Smooth muscle cell (in vitro differentiated cells): ENCODE measurements at regions not wholly inside any gene's neighbourhood (a gene's known extent, or its start where the extent isn't known, plus 50 kb on each side); places are given as distances from the start of the nearest gene placed in this dataset.

Experiments
- DNase-seq: peaks from one replicate; lab custom pipeline; 2025; ENCODE audit not compliant: unreplicated experiment; lab: John Stamatoyannopoulos, UW
- H2AFZ ChIP-seq: fragments of 200-600 bp; sonication (generic); 2 replicates; pipeline ENCODE4 v1.6.0; 2016; ENCODE audit warnings: antibody characterized with exemption, low read depth, mild to moderate bottlenecking
- H3F3A ChIP-seq: fragments of 200-600 bp; sonication (generic); 2 replicates; pipeline ENCODE4 v1.6.0; 2017; ENCODE audit warnings: antibody characterized with exemption, low read depth
- H3K27ac ChIP-seq: fragments of 200-600 bp; sonication (generic); 2 replicates; pipeline ENCODE4 v1.5.1; 2016; ENCODE audit warnings: low read depth, mild to moderate bottlenecking
- H3K27me3 ChIP-seq: fragments of 200-600 bp; sonication (generic); 2 replicates; pipeline ENCODE4 v1.6.1; 2016; ENCODE audit warnings: low read depth, mild to moderate bottlenecking
- H3K36me3 ChIP-seq: fragments of 200-600 bp; sonication (generic); 2 replicates; pipeline ENCODE4 v1.5.1; 2016; ENCODE audit warnings: low read depth
- H3K4me1 ChIP-seq: fragments of 200-600 bp; sonication (generic); 2 replicates; pipeline ENCODE4 v1.5.1; 2016; ENCODE audit warnings: low read depth
- H3K4me2 ChIP-seq: fragments of 200-600 bp; sonication (generic); 2 replicates; pipeline ENCODE4 v1.6.0; 2016; ENCODE audit warnings: mild to moderate bottlenecking
- H3K4me3 ChIP-seq: fragments of 200-600 bp; sonication (generic); 2 replicates; pipeline ENCODE4 v1.5.1; 2016; ENCODE audit warnings: mild to moderate bottlenecking
- H3K79me2 ChIP-seq: fragments of 200-600 bp; sonication (generic); 2 replicates; pipeline ENCODE4 v1.6.0; 2016; ENCODE audit warnings: low read depth, mild to moderate bottlenecking
- H3K9ac ChIP-seq: fragments of 200-600 bp; sonication (generic); 2 replicates; pipeline ENCODE4 v1.6.0; 2016; ENCODE audit warnings: low read depth
- H3K9me3 ChIP-seq: fragments of 200-600 bp; sonication (generic); replicated peaks from 2 replicates; pipeline ENCODE4 v1.5.1; 2016; ENCODE audit warnings: low read depth
- H4K20me1 ChIP-seq: fragments of 200-600 bp; sonication (generic); 2 replicates; pipeline ENCODE4 v1.6.0; 2016; ENCODE audit warnings: low read depth
- CTCF ChIP-seq: fragments of 200-600 bp; sonication (generic); IDR thresholded peaks from 2 replicates; pipeline ENCODE4 v1.5.1; 2017; ENCODE audit warnings: borderline replicate concordance, mild to moderate bottlenecking, antibody characterized with exemption; ENCODE audit not compliant: insufficient read depth, poor library complexity, severe bottlenecking
- whole genome bisulfite sequencing: methylation state at CpG from one replicate; pipeline ENCODE4 v1.1.7; 2016; ENCODE audit warnings: low lambda C conversion rate; 5-methylcytosine and 5-hydroxymethylcytosine counted together

- Histone ChIP-seq H3K9me3 (no peaks in the 10 kb centered on the region), H3K4me3 (no peak overlapping the region), H3K4me1 (peaks cover 24% of the 10 kb centered on the region), H3K9ac (no peak overlapping the region), H3F3A (no peaks in the 10 kb centered on the region), H3K27me3 (peaks cover 64% of the 10 kb centered on the region), H3K36me3 (no peaks in the 10 kb centered on the region), H3K27ac (no peak overlapping the region), H2AFZ (no peak overlapping the region), H3K4me2 (no peak overlapping the region), H4K20me1 (no peaks in the 10 kb centered on the region), H3K79me2 (no peaks in the 10 kb centered on the region)
- 84% methylated on average over 14 of the region's 14 CpGs for WGBS
- no peak for TF ChIP-seq CTCF
- no peak for DNase-seq
These were observed 136.7 kb upstream of the TMTC4 start for GRCh38 chr13:100811024-100811865.

GRCh38 chr13:100810481-100810880, 135.9 kb upstream of the TMTC4 start:
- no peaks in the 10 kb centered on the region for H3K9me3 ChIP-seq
- 89% methylated on average over 3 of the region's 3 CpGs for WGBS
- no peak overlapping the region for H2AFZ ChIP-seq

GRCh38 chr13:100809856-100810255, 135.3 kb upstream of the TMTC4 start:
- no peak for DNase-seq
- Histone ChIP-seq H3K9me3 (no peaks in the 10 kb centered on the region), H3K27me3 (peaks cover 68% of the 10 kb centered on the region), H3K36me3 (no peaks in the 10 kb centered on the region), H3K4me3 (no peak overlapping the region), H3K79me2 (no peaks in the 10 kb centered on the region), H3K9ac (no peak overlapping the region), H3K4me2 (no peak overlapping the region), H2AFZ (no peak overlapping the region), H4K20me1 (no peaks in the 10 kb centered on the region), H3K4me1 (peaks cover 24% of the 10 kb centered on the region), H3F3A (no peaks in the 10 kb centered on the region), H3K27ac (no peak overlapping the region)
- TF ChIP-seq CTCF = no peak
- 63% methylated on average over 3 of the region's 3 CpGs for WGBS

More at GRCh38 chr13:100810481-100810880, 135.9 kb upstream of the TMTC4 start:
- H4K20me1 ChIP-seq = no peaks in the 10 kb centered on the region
- no peak overlapping the region for H3K4me3 ChIP-seq
- peaks cover 24% of the 10 kb centered on the region for H3K4me1 ChIP-seq
- H3K4me2 ChIP-seq = no peak overlapping the region
- TF ChIP-seq CTCF = no peak
- H3K79me2 ChIP-seq = no peaks in the 10 kb centered on the region
- no peak overlapping the region for H3K9ac ChIP-seq
- no peak for DNase-seq
- H3K27ac ChIP-seq = no peak overlapping the region
- no peaks in the 10 kb centered on the region for H3K36me3 ChIP-seq
- H3K27me3 ChIP-seq = peaks cover 68% of the 10 kb centered on the region
- H3F3A ChIP-seq = no peaks in the 10 kb centered on the region

- Histone ChIP-seq H3K79me2 (no peaks in the 10 kb centered on the region), H3K27me3 (peaks cover 74% of the 10 kb centered on the region), H3K9me3 (no peaks in the 10 kb centered on the region), H2AFZ (no peak overlapping the region), H3K9ac (no peak overlapping the region), H3K4me3 (no peak overlapping the region), H3K4me2 (no peak overlapping the region), H3K36me3 (no peaks in the 10 kb centered on the region), H3K4me1 (peaks cover 24% of the 10 kb centered on the region), H3F3A (no peaks in the 10 kb centered on the region), H4K20me1 (no peaks in the 10 kb centered on the region), H3K27ac (no peak overlapping the region)
- WGBS = 88% methylated on average over 2 of the region's 2 CpGs
- no peak for DNase-seq
- TF ChIP-seq CTCF = no peak
These were observed 134.5 kb upstream of the TMTC4 start for GRCh38 chr13:100809129-100809390.
